Ishikawa (cell line): ENCODE measurements at regions not wholly inside any gene's neighbourhood (a gene's known extent, or its start where the extent isn't known, plus 50 kb on each side); places are given as distances from the start of the nearest gene placed in this dataset.

ENCODE experiments used
- MAX ChIP-seq: IDR thresholded peaks from 2 replicates; pipeline ENCODE4 v1.6.1; 2012
- RAD21 ChIP-seq: IDR thresholded peaks from 2 replicates; pipeline ENCODE4 v1.6.1; 2012; ENCODE audit warnings: low read depth
- REST ChIP-seq: IDR thresholded peaks from 2 replicates; pipeline ENCODE4 v1.6.1; 2012; ENCODE audit warnings: low read depth, mild to moderate bottlenecking
- TAF1 ChIP-seq: IDR thresholded peaks from 2 replicates; pipeline ENCODE4 v1.6.1; 2012; ENCODE audit warnings: low read depth, mild to moderate bottlenecking
- TCF12 ChIP-seq: IDR thresholded peaks from 2 replicates; pipeline ENCODE4 v1.6.1; 2012; ENCODE audit warnings: low read depth
- USF1 ChIP-seq: IDR thresholded peaks from 2 replicates; pipeline ENCODE4 v1.6.1; 2012
- YY1 ChIP-seq: IDR thresholded peaks from 2 replicates; pipeline ENCODE4 v1.6.1; 2012; ENCODE audit warnings: low read depth
- ZBTB7A ChIP-seq: IDR thresholded peaks from 2 replicates; pipeline ENCODE4 v1.6.1; 2012; ENCODE audit warnings: low read depth

- TF ChIP-seq MAX (no peak), TAF1 (no peak), YY1 (no peak), ZBTB7A (no peak), RAD21 (no peak), REST (no peak), USF1 (no peak), TCF12 (no peak)
These were observed 267.6 kb upstream of the SGK1 start for GRCh38 chr6:134585517-134585873.
